ENCODE measurements at regions not wholly inside any gene's neighbourhood (a gene's known extent, or its start where the extent isn't known, plus 50 kb on each side); places are given as distances from the start of the nearest gene placed in this dataset.
"Not testable (repeated sequence)": the region's sequence is repeated elsewhere in the genome, so short reads cannot be mapped to it uniquely, and the experiment has no call there.

- no peak for DNase-seq
Observed at GRCh38 chr4:16450724-16451123, 224.5 kb upstream of the TAPT1 start.

GRCh38 chr4:16450031-16450430, 223.8 kb upstream of the TAPT1 start:
- no peak for DNase-seq

GRCh38 chr4:16449406-16449805, 223.1 kb upstream of the TAPT1 start:
- no peak for DNase-seq

- DNase-seq, result no peak
Observed at GRCh38 chr4:16448241-16448840, 222.1 kb upstream of the TAPT1 start.

- DNase-seq, result peak in 1 of 2 experiments; percentile 32
Observed at GRCh38 chr4:16443504-16444088, 217.3 kb upstream of the TAPT1 start.

GRCh38 chr4:16442296-16442695, 216.0 kb upstream of the TAPT1 start:
- DNase-seq, result no peak

GRCh38 chr4:16439768-16440167, 213.5 kb upstream of the TAPT1 start:
- no peak for DNase-seq

GRCh38 chr4:16438986-16439385, 212.7 kb upstream of the TAPT1 start:
- no peak for DNase-seq

- no peak for DNase-seq
Observed at GRCh38 chr4:16437836-16438235, 211.6 kb upstream of the TAPT1 start.

GRCh38 chr4:16431866-16432265, 205.6 kb upstream of the TAPT1 start:
- no peak for DNase-seq

- DNase-seq, result no peak
Observed at GRCh38 chr4:16418814-16419213, 192.5 kb upstream of the TAPT1 start.

GRCh38 chr4:16417198-16417597, 190.9 kb upstream of the TAPT1 start:
- no peak for DNase-seq

- no peak for DNase-seq
Observed at GRCh38 chr4:16416601-16417000, 190.3 kb upstream of the TAPT1 start.

- DNase-seq, result no peak
Observed at GRCh38 chr4:16415751-16416150, 189.5 kb upstream of the TAPT1 start.

GRCh38 chr4:16413814-16414555, 187.7 kb upstream of the TAPT1 start:
- DNase-seq, result no peak

GRCh38 chr4:16411501-16412085, 185.3 kb upstream of the TAPT1 start:
- DNase-seq, result no peak

- DNase-seq, result not testable (repeated sequence)
Observed at GRCh38 chr4:16393216-16393615, 166.9 kb upstream of the TAPT1 start.

GRCh38 chr4:16391196-16391595, 164.9 kb upstream of the TAPT1 start:
- no peak for DNase-seq

GRCh38 chr4:16387448-16387847, 161.2 kb upstream of the TAPT1 start:
- no peak for DNase-seq

GRCh38 chr4:16386711-16387320, 160.5 kb upstream of the TAPT1 start:
- DNase-seq, result no peak

GRCh38 chr4:16384576-16384975, 158.3 kb upstream of the TAPT1 start:
- no peak for DNase-seq

GRCh38 chr4:16382571-16382970, 156.3 kb upstream of the TAPT1 start:
- no peak for DNase-seq

- DNase-seq, result no peak
Observed at GRCh38 chr4:16377887-16378286, 151.6 kb upstream of the TAPT1 start.
